ENCODE measurements at regions not wholly inside any gene's neighbourhood (a gene's known extent, or its start where the extent isn't known, plus 50 kb on each side); places are given as distances from the start of the nearest gene placed in this dataset.
A peak's percentile ranks its signal among the peaks of the same experiment; 100 is the strongest.

- no peak for DNase-seq
- Histone ChIP-seq H3K27ac (no peak overlapping the region), H3K36me3 (replicated peaks) (no peaks in the 10 kb centered on the region), H3K27me3 (replicated peaks) (no peaks in the 10 kb centered on the region), H3K4me3 (ENCODE audit: low read depth, low read length) (no peak overlapping the region)
- TF ChIP-seq CTCF (IDR thresholded peaks at IDR 0.05; ENCODE audit: low read depth, low read length, missing control alignments) = no peak
- in situ Hi-C loops (cut with HindIII; ENCODE audit: low pct_ligation_motif_present, low sequenced_read_pairs) = no loop called here
Observed at GRCh38 chr2:225190987-225191386, 148.7 kb upstream of the DOCK10 start.

GRCh38 chr2:225184948-225185347, 142.7 kb upstream of the DOCK10 start:
- Histone ChIP-seq H3K36me3 (replicated peaks) (no peaks in the 10 kb centered on the region), H3K27me3 (replicated peaks) (no peaks in the 10 kb centered on the region), H3K27ac (no peak overlapping the region), H3K4me3 (ENCODE audit: low read depth, low read length) (no peak overlapping the region)
- in situ Hi-C loops (cut with HindIII; ENCODE audit: low pct_ligation_motif_present, low sequenced_read_pairs) = no loop called here
- no peak for TF ChIP-seq CTCF (IDR thresholded peaks at IDR 0.05; ENCODE audit: low read depth, low read length, missing control alignments)
- no peak for DNase-seq

DNA sequence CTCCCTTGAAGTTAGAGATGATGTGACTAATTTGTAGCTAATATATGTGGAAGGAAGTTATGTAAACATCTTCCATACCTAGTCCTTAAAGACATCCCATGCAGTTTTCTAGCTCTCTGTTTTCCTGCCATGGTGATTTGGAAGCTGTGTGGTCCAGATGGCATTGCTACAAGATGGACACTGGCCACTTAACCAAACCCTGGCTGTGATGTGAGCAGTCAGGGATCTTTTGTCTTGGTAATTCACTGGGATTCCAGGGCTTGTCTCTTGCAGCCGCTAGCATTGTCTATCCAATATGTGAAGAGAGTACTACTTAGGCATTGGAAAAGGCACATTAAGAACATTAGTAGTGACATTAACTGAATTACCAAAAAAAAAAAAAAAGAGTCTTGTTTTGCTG, 139.9 kb upstream of the DOCK10 start:
- no peak overlapping the region for H3K4me3 ChIP-seq (ENCODE audit: low read depth, low read length)
- DNase-seq = no peak
- in situ Hi-C loops (cut with HindIII; ENCODE audit: low pct_ligation_motif_present, low sequenced_read_pairs) = no loop called here
- TF ChIP-seq CTCF (IDR thresholded peaks at IDR 0.05; ENCODE audit: low read depth, low read length, missing control alignments) = no peak
- H3K36me3 ChIP-seq (replicated peaks) = no peaks in the 10 kb centered on the region
- no peak overlapping the region for H3K27ac ChIP-seq
- no peaks in the 10 kb centered on the region for H3K27me3 ChIP-seq (replicated peaks)

DNA sequence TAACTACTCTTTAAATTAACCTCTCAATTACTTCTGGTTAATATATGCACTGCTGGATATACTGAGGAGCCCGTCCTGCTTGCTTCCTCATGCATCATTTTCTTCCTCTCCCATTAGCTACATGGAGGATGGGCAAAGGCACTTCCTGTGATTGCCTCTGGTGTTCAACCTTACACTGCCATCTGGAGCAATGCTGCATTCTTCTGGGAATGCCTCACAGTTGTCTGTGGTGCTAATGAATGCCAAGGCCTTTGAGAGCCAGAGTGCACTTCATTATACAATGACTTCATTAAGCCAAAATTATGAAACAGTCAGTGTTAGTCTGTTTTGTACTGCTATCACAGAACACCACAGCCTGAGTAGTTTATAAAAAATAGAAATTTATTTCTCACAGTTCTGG, 134.8 kb upstream of the DOCK10 start:
- Histone ChIP-seq H3K27me3 (replicated peaks) (no peaks in the 10 kb centered on the region), H3K4me3 (ENCODE audit: low read depth, low read length) (no peak overlapping the region), H3K27ac (no peak overlapping the region), H3K36me3 (replicated peaks) (no peaks in the 10 kb centered on the region)
- no peak for TF ChIP-seq CTCF (IDR thresholded peaks at IDR 0.05; ENCODE audit: low read depth, low read length, missing control alignments)
- peak; percentile 6 for DNase-seq
- in situ Hi-C loops (cut with HindIII; ENCODE audit: low pct_ligation_motif_present, low sequenced_read_pairs) = no loop called here

DNA sequence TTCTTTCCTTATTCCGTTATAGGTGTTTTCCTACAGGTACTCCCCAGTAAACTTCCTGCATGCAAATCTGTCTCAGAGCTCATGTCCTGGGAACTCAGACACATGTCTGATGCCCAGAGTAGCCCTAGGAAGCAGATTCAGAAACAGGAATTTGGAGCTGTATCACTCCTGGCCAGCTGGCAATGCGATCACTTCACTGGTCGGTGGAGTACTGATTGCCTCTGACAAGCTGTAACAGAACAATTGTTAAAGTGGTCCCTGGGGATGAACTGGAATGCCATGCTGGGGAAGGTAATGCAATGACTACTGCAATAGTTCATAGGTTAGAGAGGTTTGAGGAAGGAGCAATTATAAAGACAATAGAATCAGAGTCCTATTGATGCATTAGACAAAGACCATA, 131.6 kb upstream of the DOCK10 start:
- Histone ChIP-seq H3K36me3 (replicated peaks) (no peaks in the 10 kb centered on the region), H3K27ac (no peak overlapping the region), H3K27me3 (replicated peaks) (no peaks in the 10 kb centered on the region), H3K4me3 (ENCODE audit: low read depth, low read length) (no peak overlapping the region)
- in situ Hi-C loops (cut with HindIII; ENCODE audit: low pct_ligation_motif_present, low sequenced_read_pairs) = no loop called here
- no peak for TF ChIP-seq CTCF (IDR thresholded peaks at IDR 0.05; ENCODE audit: low read depth, low read length, missing control alignments)
- no peak for DNase-seq

GRCh38 chr2:225171350-225171749, 129.1 kb upstream of the DOCK10 start:
- H3K36me3 ChIP-seq (replicated peaks) = no peaks in the 10 kb centered on the region
- H3K4me3 ChIP-seq (ENCODE audit: low read depth, low read length) = no peak overlapping the region
- TF ChIP-seq CTCF (IDR thresholded peaks at IDR 0.05; ENCODE audit: low read depth, low read length, missing control alignments) = no peak
- in situ Hi-C loops (cut with HindIII; ENCODE audit: low pct_ligation_motif_present, low sequenced_read_pairs) = no loop called here
- no peak for DNase-seq
- no peak overlapping the region for H3K27ac ChIP-seq
- H3K27me3 ChIP-seq (replicated peaks) = no peaks in the 10 kb centered on the region
